ENCODE measurements at regions not wholly inside any gene's neighbourhood (a gene's known extent, or its start where the extent isn't known, plus 50 kb on each side); places are given as distances from the start of the nearest gene placed in this dataset.

GRCh38 chr9:31394015-31394473, 990.4 kb upstream of the ACO1 start (continued):
- TF ChIP-seq CBX3 (IDR thresholded peaks at IDR 0.05; ENCODE audit: low read depth) = no peak
- no peak for TF ChIP-seq EZH2 (IDR thresholded peaks at IDR 0.05)
- TF ChIP-seq ATF3 (IDR thresholded peaks at IDR 0.05) = no peak
- TF ChIP-seq CEBPB (IDR thresholded peaks at IDR 0.05; ENCODE audit: low read depth) = no peak

- ChIA-PET CTCF (no interaction called here), RAD21 (ENCODE audit: low non-redundant PET in 1 of 2, low total read pairs in 2 of 2, uncharacterized antibody in 2 of 2, unreplicated experiment in 2 of 2) (no interaction called here), POLR2A (no interaction called here)
- Histone ChIP-seq H3K27me3 (ENCODE audit: insufficient read depth, low read length) (no peaks in the 10 kb centered on the region), H2AFZ (ENCODE audit: low read depth, low read length, poor library complexity, severe bottlenecking) (no peak overlapping the region), H3K9ac (ENCODE audit: low read length) (no peak overlapping the region), H3K4me2 (ENCODE audit: low read length) (no peak overlapping the region), H3K9me3 (ENCODE audit: control insufficient read depth in 1 of 2, insufficient read depth in 1 of 2, low read depth in 1 of 2, low read length in 2 of 2) (no peaks in the 10 kb centered on the region), H3K27ac (ENCODE audit: low read depth, low read length) (no peak overlapping the region), H3K36me3 (ENCODE audit: control insufficient read depth in 1 of 2, insufficient read depth in 2 of 2, low read length in 2 of 2) (no peaks in the 10 kb centered on the region), H4K20me1 (ENCODE audit: insufficient read depth) (no peaks in the 10 kb centered on the region), H3K9me2 (ENCODE audit: insufficient read depth) (no peaks in the 10 kb centered on the region), H3K4me1 (ENCODE audit: control insufficient read depth in 1 of 2, insufficient read depth in 2 of 2, low read length in 2 of 2) (no peaks in the 10 kb centered on the region), H3K79me2 (ENCODE audit: insufficient read depth, low read length) (no peaks in the 10 kb centered on the region), H3K4me3 (replicated peaks in 1 of 2; ENCODE audit: low read depth in 1 of 2, low read length in 2 of 2) (no peak overlapping the region)
- DNase-seq (ENCODE audit: low read depth, low spot score) (no peak), ATAC-seq (no peak)
- intact Hi-C loops (cut with micrococcal nuclease) = no loop called here
- BruUV-seq (replicated peaks) = no TSS peak
- no peak for TF ChIP-seq ATF3 (IDR thresholded peaks at IDR 0.05)
- TF ChIP-seq EGR1 (IDR thresholded peaks at IDR 0.05; ENCODE audit: low read depth) = no peak
- no peak for TF ChIP-seq CEBPB (IDR thresholded peaks at IDR 0.05; ENCODE audit: low read depth)
- no peak for TF ChIP-seq CTCF (IDR thresholded peaks at IDR 0.05 in 2 of 3, conservative IDR thresholded peaks at IDR 0.05 in 1 of 3; ENCODE audit: borderline replicate concordance in 1 of 3, insufficient read depth in 1 of 3, low read depth in 2 of 3, low read length in 2 of 3)
- TF ChIP-seq SP1 (IDR thresholded peaks at IDR 0.05; ENCODE audit: low read depth) = no peak
- TF ChIP-seq POLR2AphosphoS5 (IDR thresholded peaks at IDR 0.05; ENCODE audit: low read depth, low read length) = no peak
These were observed 972.4 kb upstream of the ACO1 start for GRCh38 chr9:31412081-31412480.
